ENCODE measurements at regions not wholly inside any gene's neighbourhood (a gene's known extent, or its start where the extent isn't known, plus 50 kb on each side); places are given as distances from the start of the nearest gene placed in this dataset.

DNA sequence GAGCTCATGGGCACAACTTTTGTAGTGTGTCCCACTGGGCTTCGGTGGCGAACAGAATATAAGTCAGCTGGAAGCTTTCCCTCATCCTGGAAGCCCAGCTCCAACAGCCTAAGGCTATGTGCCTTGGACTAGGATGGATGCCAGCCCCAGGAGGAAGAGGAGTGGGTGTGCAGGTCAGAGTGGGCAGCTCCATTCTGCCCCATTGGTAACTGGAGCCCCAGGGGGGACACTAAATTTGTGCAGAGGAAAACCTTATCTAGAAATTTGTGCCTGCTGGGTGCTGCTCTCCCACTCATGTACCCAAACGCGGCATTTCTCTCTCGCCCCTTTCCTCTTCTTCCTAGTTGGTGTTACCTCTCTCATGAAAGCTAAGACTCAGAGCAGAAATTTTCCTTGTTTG, 253.9 kb upstream of the MAN1A1 start:
- DNase-seq (ENCODE audit: low read depth, low spot score): no peak
- no peak overlapping the region for H3K9ac ChIP-seq (ENCODE audit: control insufficient read depth, extremely low read depth, insufficient read depth, low read length)
- TF ChIP-seq EZH2 (IDR thresholded peaks at IDR 0.05; ENCODE audit: low read length) (no peak), CTCF (optimal IDR thresholded peaks at IDR 0.05 in 1 of 3, IDR thresholded peaks at IDR 0.05 in 1 of 3, conservative IDR thresholded peaks at IDR 0.05 in 1 of 3; ENCODE audit: extremely low read depth in 1 of 3, insufficient read depth in 2 of 3, low read length in 3 of 3) (no peak)
- H4K20me1 ChIP-seq (ENCODE audit: control insufficient read depth, extremely low read depth, insufficient read depth, low read length): no peaks in the 10 kb centered on the region
- H3K9me3 ChIP-seq (ENCODE audit: control insufficient read depth, low read depth, low read length): no peaks in the 10 kb centered on the region
- H2AFZ ChIP-seq (ENCODE audit: control insufficient read depth, low read length): peak overlapping the region; percentile 32
- no peaks in the 10 kb centered on the region for H3K79me2 ChIP-seq (ENCODE audit: control insufficient read depth, insufficient read depth, low read length)
- no peak overlapping the region for H3K4me2 ChIP-seq (ENCODE audit: control insufficient read depth, extremely low read depth, insufficient read depth, low read depth, low read length)
- no peaks in the 10 kb centered on the region for H3K27me3 ChIP-seq (ENCODE audit: control insufficient read depth, extremely low read depth, insufficient read depth, low read length)
- H3K27ac ChIP-seq (ENCODE audit: control insufficient read depth, insufficient read depth, low read length): peak overlapping the region; percentile 82
- dilution Hi-C loops (cut with MboI; ENCODE audit: extremely low pct_ligation_motif_present, low sequenced_read_pairs): no loop called here
- H3K36me3 ChIP-seq (ENCODE audit: control insufficient read depth in 2 of 2, extremely low read depth in 1 of 2, insufficient read depth in 2 of 2, low read length in 2 of 2): no peaks in the 10 kb centered on the region
- no peak for FAIRE-seq
- peaks cover 28% of the 10 kb centered on the region for H3K4me1 ChIP-seq (ENCODE audit: control insufficient read depth, extremely low read depth, insufficient read depth, low read length)
- peak overlapping the region in 1 of 3 experiments; percentile 4 for H3K4me3 ChIP-seq (ENCODE audit: control insufficient read depth in 2 of 3, extremely low read depth in 1 of 3, insufficient read depth in 2 of 3, low read depth in 1 of 3, low read length in 3 of 3)
- H3K9me1 ChIP-seq (ENCODE audit: control insufficient read depth, extremely low read depth, insufficient read depth, low read length): no peaks in the 10 kb centered on the region

DNA sequence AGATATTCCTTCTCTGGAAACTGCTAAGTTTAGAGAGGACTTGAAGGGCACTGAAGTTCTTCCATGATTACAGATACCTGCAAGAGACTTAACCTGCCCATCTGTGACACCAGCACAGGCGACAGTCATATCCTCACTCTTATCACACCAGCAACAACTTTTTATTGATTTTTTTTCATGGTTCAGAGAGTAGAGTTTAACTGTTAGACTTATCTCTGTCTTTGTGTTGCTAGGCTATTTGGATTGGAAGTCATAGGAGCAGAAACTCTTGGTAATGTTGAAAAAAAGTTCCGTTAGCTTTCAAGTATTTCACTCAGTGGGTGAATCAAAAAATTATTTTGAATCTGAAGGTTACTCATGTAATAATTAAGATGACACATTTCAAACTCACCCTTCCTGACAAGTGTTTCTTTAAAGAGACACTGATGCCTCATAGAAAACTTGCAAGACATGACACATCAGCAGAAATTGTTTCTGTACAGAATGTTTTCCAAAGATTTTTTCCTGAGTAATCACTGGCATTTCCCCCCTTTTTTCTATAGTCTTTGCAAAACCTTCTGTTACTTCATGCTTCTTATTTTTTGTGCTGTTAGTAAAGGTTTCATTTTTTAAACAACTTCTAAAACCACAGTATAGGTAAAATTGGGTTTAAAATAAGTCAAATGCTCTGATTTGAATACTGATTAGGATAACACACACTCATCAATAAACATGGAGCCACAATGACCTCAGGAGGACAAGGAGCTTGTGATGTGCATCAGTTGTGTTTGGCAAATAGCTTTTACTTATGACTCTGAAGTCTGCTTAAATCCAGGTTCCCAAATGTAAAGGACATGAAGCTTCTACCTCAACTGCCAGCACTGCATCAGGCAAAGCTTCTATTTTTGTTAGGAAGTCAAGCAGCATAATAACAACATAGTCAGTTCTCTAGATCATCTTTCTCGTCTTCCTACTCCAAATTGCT, 252.9 kb upstream of the MAN1A1 start:
- H4K20me1 ChIP-seq (ENCODE audit: control insufficient read depth, extremely low read depth, insufficient read depth, low read length): no peaks in the 10 kb centered on the region
- dilution Hi-C loops (cut with MboI; ENCODE audit: extremely low pct_ligation_motif_present, low sequenced_read_pairs): no loop called here
- no peaks in the 10 kb centered on the region for H3K27me3 ChIP-seq (ENCODE audit: control insufficient read depth, extremely low read depth, insufficient read depth, low read length)
- FAIRE-seq (peak; percentile 90), DNase-seq (ENCODE audit: low read depth, low spot score) (peak; percentile 45)
- TF ChIP-seq EZH2 (IDR thresholded peaks at IDR 0.05; ENCODE audit: low read length): no peak
- TF ChIP-seq CTCF (optimal IDR thresholded peaks at IDR 0.05 in 1 of 3, IDR thresholded peaks at IDR 0.05 in 1 of 3, conservative IDR thresholded peaks at IDR 0.05 in 1 of 3; ENCODE audit: extremely low read depth in 1 of 3, insufficient read depth in 2 of 3, low read length in 3 of 3): no peak
- H3K27ac ChIP-seq (ENCODE audit: control insufficient read depth, insufficient read depth, low read length): peak overlapping the region; percentile 82
- peak overlapping the region; percentile 31 for H2AFZ ChIP-seq (ENCODE audit: control insufficient read depth, low read length)
- no peak overlapping the region for H3K9ac ChIP-seq (ENCODE audit: control insufficient read depth, extremely low read depth, insufficient read depth, low read length)
- no peaks in the 10 kb centered on the region for H3K9me3 ChIP-seq (ENCODE audit: control insufficient read depth, low read depth, low read length)
- peak overlapping the region; percentile 73 for H3K4me2 ChIP-seq (ENCODE audit: control insufficient read depth, extremely low read depth, insufficient read depth, low read depth, low read length)
- H3K36me3 ChIP-seq (ENCODE audit: control insufficient read depth in 2 of 2, extremely low read depth in 1 of 2, insufficient read depth in 2 of 2, low read length in 2 of 2): no peaks in the 10 kb centered on the region
- H3K79me2 ChIP-seq (ENCODE audit: control insufficient read depth, insufficient read depth, low read length): no peaks in the 10 kb centered on the region
- peaks cover 28% of the 10 kb centered on the region for H3K4me1 ChIP-seq (ENCODE audit: control insufficient read depth, extremely low read depth, insufficient read depth, low read length)
- H3K4me3 ChIP-seq (ENCODE audit: control insufficient read depth in 2 of 3, extremely low read depth in 1 of 3, insufficient read depth in 2 of 3, low read depth in 1 of 3, low read length in 3 of 3): peak overlapping the region in 2 of 3 experiments; percentile 14 to 29
- H3K9me1 ChIP-seq (ENCODE audit: control insufficient read depth, extremely low read depth, insufficient read depth, low read length): no peaks in the 10 kb centered on the region

Data from keratinocyte (primary cell).